ENCODE measurements at regions not wholly inside any gene's neighbourhood (a gene's known extent, or its start where the extent isn't known, plus 50 kb on each side); places are given as distances from the start of the nearest gene placed in this dataset.

- H3K9me3 ChIP-seq (ENCODE audit: insufficient read depth, low read length), result no peaks in the 10 kb centered on the region
- no peak for DNase-seq (ENCODE audit: low read depth, low spot score)
- TF ChIP-seq SUZ12 (IDR thresholded peaks at IDR 0.05; ENCODE audit: extremely low read depth, insufficient read depth, insufficient read length), result no peak
- no peak for TF ChIP-seq YY1 (IDR thresholded peaks at IDR 0.05; ENCODE audit: insufficient read depth, insufficient read length)
- TF ChIP-seq ZNF274 (IDR thresholded peaks at IDR 0.05; ENCODE audit: low read depth, low read length), result no peak
Measured at GRCh38 chr15:97443101-97443500, 517.4 kb upstream of the ARRDC4 start.

GRCh38 chr15:97446138-97446537 lies 514.4 kb upstream of the ARRDC4 start:
- no peaks in the 10 kb centered on the region for H3K36me3 ChIP-seq (ENCODE audit: insufficient read depth, insufficient read length, low read length)
- no peaks in the 10 kb centered on the region for H3K9me3 ChIP-seq (ENCODE audit: insufficient read depth, low read length)
- no peaks in the 10 kb centered on the region for H3K4me1 ChIP-seq (ENCODE audit: insufficient read depth, insufficient read length)
- no peak for DNase-seq (ENCODE audit: low read depth, low spot score)
- no peak overlapping the region for H3K9ac ChIP-seq (ENCODE audit: insufficient read length, low read depth)
- H3K4me3 ChIP-seq (ENCODE audit: insufficient read length, low read depth), result no peak overlapping the region
- no peaks in the 10 kb centered on the region for H3K27me3 ChIP-seq (ENCODE audit: insufficient read depth, insufficient read length)
- no peak for TF ChIP-seq SUZ12 (IDR thresholded peaks at IDR 0.05; ENCODE audit: extremely low read depth, insufficient read depth, insufficient read length)
- no peak for TF ChIP-seq ZNF274 (IDR thresholded peaks at IDR 0.05; ENCODE audit: low read depth, low read length)
- TF ChIP-seq YY1 (IDR thresholded peaks at IDR 0.05; ENCODE audit: insufficient read depth, insufficient read length), result no peak

More at GRCh38 chr15:97443101-97443500, 517.4 kb upstream of the ARRDC4 start:
- H3K4me3 ChIP-seq (ENCODE audit: insufficient read length, low read depth), result no peak overlapping the region
- H3K9ac ChIP-seq (ENCODE audit: insufficient read length, low read depth), result no peak overlapping the region
- no peaks in the 10 kb centered on the region for H3K27me3 ChIP-seq (ENCODE audit: insufficient read depth, insufficient read length)
- H3K4me1 ChIP-seq (ENCODE audit: insufficient read depth, insufficient read length), result no peaks in the 10 kb centered on the region
- no peaks in the 10 kb centered on the region for H3K36me3 ChIP-seq (ENCODE audit: insufficient read depth, insufficient read length, low read length)

GRCh38 chr15:97456521-97457202 lies 503.8 kb upstream of the ARRDC4 start:
- Histone ChIP-seq H3K4me1 (ENCODE audit: insufficient read depth, insufficient read length) (no peaks in the 10 kb centered on the region), H3K9ac (ENCODE audit: insufficient read length, low read depth) (no peak overlapping the region), H3K4me3 (ENCODE audit: insufficient read length, low read depth) (no peak overlapping the region), H3K9me3 (ENCODE audit: insufficient read depth, low read length) (no peaks in the 10 kb centered on the region), H3K36me3 (ENCODE audit: insufficient read depth, insufficient read length, low read length) (no peaks in the 10 kb centered on the region), H3K27me3 (ENCODE audit: insufficient read depth, insufficient read length) (no peaks in the 10 kb centered on the region)
- TF ChIP-seq ZNF274 (IDR thresholded peaks at IDR 0.05; ENCODE audit: low read depth, low read length) (no peak), SUZ12 (IDR thresholded peaks at IDR 0.05; ENCODE audit: extremely low read depth, insufficient read depth, insufficient read length) (no peak), YY1 (IDR thresholded peaks at IDR 0.05; ENCODE audit: insufficient read depth, insufficient read length) (no peak)
- DNase-seq (ENCODE audit: low read depth, low spot score), result peak; percentile 3

- no peaks in the 10 kb centered on the region for H3K36me3 ChIP-seq (ENCODE audit: insufficient read depth, insufficient read length, low read length)
- no peaks in the 10 kb centered on the region for H3K27me3 ChIP-seq (ENCODE audit: insufficient read depth, insufficient read length)
- no peak for TF ChIP-seq YY1 (IDR thresholded peaks at IDR 0.05; ENCODE audit: insufficient read depth, insufficient read length)
- TF ChIP-seq ZNF274 (IDR thresholded peaks at IDR 0.05; ENCODE audit: low read depth, low read length), result no peak
- no peak for TF ChIP-seq SUZ12 (IDR thresholded peaks at IDR 0.05; ENCODE audit: extremely low read depth, insufficient read depth, insufficient read length)
- no peak for DNase-seq (ENCODE audit: low read depth, low spot score)
- no peak overlapping the region for H3K9ac ChIP-seq (ENCODE audit: insufficient read length, low read depth)
- H3K4me1 ChIP-seq (ENCODE audit: insufficient read depth, insufficient read length), result no peaks in the 10 kb centered on the region
- H3K4me3 ChIP-seq (ENCODE audit: insufficient read length, low read depth), result no peak overlapping the region
- H3K9me3 ChIP-seq (ENCODE audit: insufficient read depth, low read length), result no peaks in the 10 kb centered on the region
Measured at GRCh38 chr15:97457203-97457847, 503.2 kb upstream of the ARRDC4 start.

- no peak for DNase-seq (ENCODE audit: low read depth, low spot score)
- H3K9me3 ChIP-seq (ENCODE audit: insufficient read depth, low read length), result no peaks in the 10 kb centered on the region
- no peak overlapping the region for H3K4me3 ChIP-seq (ENCODE audit: insufficient read length, low read depth)
- no peaks in the 10 kb centered on the region for H3K27me3 ChIP-seq (ENCODE audit: insufficient read depth, insufficient read length)
- no peak for TF ChIP-seq YY1 (IDR thresholded peaks at IDR 0.05; ENCODE audit: insufficient read depth, insufficient read length)
- no peak for TF ChIP-seq SUZ12 (IDR thresholded peaks at IDR 0.05; ENCODE audit: extremely low read depth, insufficient read depth, insufficient read length)
- TF ChIP-seq ZNF274 (IDR thresholded peaks at IDR 0.05; ENCODE audit: low read depth, low read length), result no peak
- no peaks in the 10 kb centered on the region for H3K4me1 ChIP-seq (ENCODE audit: insufficient read depth, insufficient read length)
- H3K9ac ChIP-seq (ENCODE audit: insufficient read length, low read depth), result no peak overlapping the region
- no peaks in the 10 kb centered on the region for H3K36me3 ChIP-seq (ENCODE audit: insufficient read depth, insufficient read length, low read length)
Measured at GRCh38 chr15:97459771-97460170, 500.7 kb upstream of the ARRDC4 start.

- Histone ChIP-seq H3K9me3 (ENCODE audit: insufficient read depth, low read length) (no peaks in the 10 kb centered on the region), H3K27me3 (ENCODE audit: insufficient read depth, insufficient read length) (no peaks in the 10 kb centered on the region), H3K36me3 (ENCODE audit: insufficient read depth, insufficient read length, low read length) (no peaks in the 10 kb centered on the region), H3K4me1 (ENCODE audit: insufficient read depth, insufficient read length) (no peaks in the 10 kb centered on the region), H3K9ac (ENCODE audit: insufficient read length, low read depth) (no peak overlapping the region), H3K4me3 (ENCODE audit: insufficient read length, low read depth) (no peak overlapping the region)
- no peak for DNase-seq (ENCODE audit: low read depth, low spot score)
- TF ChIP-seq ZNF274 (IDR thresholded peaks at IDR 0.05; ENCODE audit: low read depth, low read length), result no peak
- no peak for TF ChIP-seq SUZ12 (IDR thresholded peaks at IDR 0.05; ENCODE audit: extremely low read depth, insufficient read depth, insufficient read length)
- TF ChIP-seq YY1 (IDR thresholded peaks at IDR 0.05; ENCODE audit: insufficient read depth, insufficient read length), result no peak
Measured at GRCh38 chr15:97461226-97461625, 499.3 kb upstream of the ARRDC4 start.

- Histone ChIP-seq H3K36me3 (ENCODE audit: insufficient read depth, insufficient read length, low read length) (no peaks in the 10 kb centered on the region), H3K9ac (ENCODE audit: insufficient read length, low read depth) (no peak overlapping the region), H3K27me3 (ENCODE audit: insufficient read depth, insufficient read length) (no peaks in the 10 kb centered on the region), H3K4me1 (ENCODE audit: insufficient read depth, insufficient read length) (no peaks in the 10 kb centered on the region), H3K4me3 (ENCODE audit: insufficient read length, low read depth) (no peak overlapping the region), H3K9me3 (ENCODE audit: insufficient read depth, low read length) (no peaks in the 10 kb centered on the region)
- DNase-seq (ENCODE audit: low read depth, low spot score), result no peak
- TF ChIP-seq YY1 (IDR thresholded peaks at IDR 0.05; ENCODE audit: insufficient read depth, insufficient read length), result no peak
- TF ChIP-seq ZNF274 (IDR thresholded peaks at IDR 0.05; ENCODE audit: low read depth, low read length), result no peak
- no peak for TF ChIP-seq SUZ12 (IDR thresholded peaks at IDR 0.05; ENCODE audit: extremely low read depth, insufficient read depth, insufficient read length)
Measured at GRCh38 chr15:97463696-97464095, 496.8 kb upstream of the ARRDC4 start.
